HEK293T (cell line): ENCODE measurements at regions not wholly inside any gene's neighbourhood (a gene's known extent, or its start where the extent isn't known, plus 50 kb on each side); places are given as distances from the start of the nearest gene placed in this dataset.

Source experiments
- ARNT ChIP-seq: fragments of 450-650 bp; IDR thresholded peaks from 2 replicates; pipeline ENCODE4 v1.6.1; 2017; ENCODE audit warnings: mild to moderate bottlenecking
- FOXK2 ChIP-seq: fragments of 450-650 bp; IDR thresholded peaks from 2 replicates; pipeline ENCODE4 v1.6.1; 2016; ENCODE audit warnings: mild to moderate bottlenecking
- NFRKB ChIP-seq: fragments of 450-650 bp; IDR thresholded peaks from 2 replicates; pipeline ENCODE4 v1.6.1; 2016; ENCODE audit warnings: mild to moderate bottlenecking, moderate library complexity
- SP1 ChIP-seq: fragments of 450-650 bp; IDR thresholded peaks from 2 replicates; pipeline ENCODE4 v1.6.1; 2017
- SUZ12 ChIP-seq: fragments of 450-650 bp; IDR thresholded peaks from 2 replicates; pipeline ENCODE4 v1.6.1; 2016; ENCODE audit warnings: mild to moderate bottlenecking

GRCh38 chr4:136841526-136841925, 690.8 kb downstream of the PCDH18 start:
- TF ChIP-seq SUZ12 (no peak), NFRKB (no peak), FOXK2 (no peak), SP1 (no peak), ARNT (no peak)
